Mesenchymal stem cell (in vitro differentiated cells and primary cell): ENCODE measurements at regions not wholly inside any gene's neighbourhood (a gene's known extent, or its start where the extent isn't known, plus 50 kb on each side); places are given as distances from the start of the nearest gene placed in this dataset.

Source experiments
- DNase-seq: peaks from one replicate; pipeline ENCODE4 v3.0.0-alpha.2; 2013
- H2AFZ ChIP-seq: one replicate; pipeline ENCODE4 v1.6.1; 2013; ENCODE audit warnings: low read depth, mild to moderate bottlenecking, control low read depth, inconsistent platforms, low read length, moderate library complexity
- H2AK5ac ChIP-seq: 2 replicates; pipeline ENCODE4 v1.6.1; 2013; ENCODE audit warnings: low read length, moderate library complexity, mild to moderate bottlenecking, inconsistent platforms; ENCODE audit not compliant: severe bottlenecking
- H2BK120ac ChIP-seq: one replicate; pipeline ENCODE4 v1.6.1; 2013; ENCODE audit warnings: low read depth, mild to moderate bottlenecking, inconsistent platforms, low read length, moderate library complexity
- H2BK12ac ChIP-seq, 2 experiments: one replicate each; pipeline ENCODE4 v1.6.1; 2013; ENCODE audit warnings: inconsistent platforms in 2 of 2, low read length in 2 of 2, mild to moderate bottlenecking in 2 of 2, moderate library complexity in 2 of 2, control low read depth in 1 of 2
- H2BK15ac ChIP-seq: one replicate; pipeline ENCODE4 v1.6.1; 2013; ENCODE audit warnings: mild to moderate bottlenecking, low read depth, inconsistent platforms; ENCODE audit not compliant: poor library complexity, severe bottlenecking
- H2BK5ac ChIP-seq: 2 replicates; pipeline ENCODE4 v1.6.1; 2013; ENCODE audit warnings: low read depth, mild to moderate bottlenecking, low read length, control low read depth, inconsistent platforms; ENCODE audit not compliant: poor library complexity, severe bottlenecking
- H3K14ac ChIP-seq, 2 experiments: one replicate each; pipeline ENCODE4 v1.6.1; 2013; ENCODE audit warnings: inconsistent platforms in 2 of 2, low read length in 2 of 2, control low read depth in 1 of 2, mild to moderate bottlenecking in 1 of 2, moderate library complexity in 1 of 2
- H3K18ac ChIP-seq, 2 experiments: one replicate each; pipeline ENCODE4 v1.6.1; 2013; ENCODE audit warnings: inconsistent platforms in 2 of 2, low read length in 2 of 2, control low read depth in 1 of 2, low read depth in 1 of 2, mild to moderate bottlenecking in 1 of 2
- H3K23ac ChIP-seq, 2 experiments: one replicate each; pipeline ENCODE4 v1.6.1; 2013; ENCODE audit warnings: inconsistent platforms in 2 of 2, low read length in 2 of 2, mild to moderate bottlenecking in 2 of 2, moderate library complexity in 2 of 2, control low read depth in 1 of 2
- H3K27ac ChIP-seq: 2 replicates; pipeline ENCODE4 v1.5.1; 2013; ENCODE audit warnings: mild to moderate bottlenecking, moderate library complexity, low read length, control low read depth, inconsistent platforms; ENCODE audit not compliant: poor library complexity, severe bottlenecking
- H3K27me3 ChIP-seq, 2 experiments: 2 replicates each; pipeline versions ENCODE4 v1.6.1 to v1.7.0; 2013; ENCODE audit warnings: low read length in 2 of 2, mild to moderate bottlenecking in 2 of 2, moderate library complexity in 2 of 2, control low read depth in 1 of 2, inconsistent platforms in 1 of 2; ENCODE audit not compliant: control insufficient read depth in 1 of 2, insufficient read depth in 1 of 2
- H3K36me3 ChIP-seq, 2 experiments: 2 replicates each; pipeline versions ENCODE4 v1.6.1 to v1.7.0; 2013; ENCODE audit warnings: low read length in 2 of 2, control low read depth in 1 of 2, inconsistent platforms in 1 of 2, low read depth in 1 of 2, mild to moderate bottlenecking in 1 of 2; ENCODE audit not compliant: insufficient read depth in 2 of 2, control insufficient read depth in 1 of 2
- H3K4ac ChIP-seq, 2 experiments: one replicate each; pipeline ENCODE4 v1.6.1; 2013; ENCODE audit warnings: inconsistent platforms in 2 of 2, low read length in 2 of 2, mild to moderate bottlenecking in 2 of 2, moderate library complexity in 2 of 2, control low read depth in 1 of 2, low read depth in 1 of 2
- H3K4me1 ChIP-seq: 2 replicates; pipeline ENCODE4 v1.6.1; 2013; ENCODE audit warnings: low read depth, low read length, control low read depth; ENCODE audit not compliant: control insufficient read depth, insufficient read depth
- H3K4me2 ChIP-seq: 2 replicates; pipeline ENCODE4 v1.6.1; 2013; ENCODE audit warnings: low read length, mild to moderate bottlenecking, inconsistent platforms; ENCODE audit not compliant: poor library complexity, severe bottlenecking
- H3K4me3 ChIP-seq, 2 experiments: 2 replicates each; pipeline versions ENCODE4 v1.5.1 to v1.7.0; 2013; ENCODE audit warnings: low read length in 2 of 2, mild to moderate bottlenecking in 2 of 2, control low read depth in 1 of 2, low read depth in 1 of 2; ENCODE audit not compliant: insufficient read depth in 1 of 2
- H3K79me1 ChIP-seq: replicated peaks from 2 replicates; pipeline ENCODE4 v1.6.1; 2013; ENCODE audit warnings: mild to moderate bottlenecking, control low read depth, low read length, inconsistent platforms; ENCODE audit not compliant: poor library complexity, severe bottlenecking
- H3K9ac ChIP-seq: 2 replicates; pipeline ENCODE4 v1.7.0; 2013; ENCODE audit warnings: mild to moderate bottlenecking, low read length, moderate library complexity
- H3K9me3 ChIP-seq: 2 replicates; pipeline ENCODE4 v1.7.0; 2013; ENCODE audit warnings: mild to moderate bottlenecking, low read length; ENCODE audit not compliant: control insufficient read depth
- H4K8ac ChIP-seq: one replicate; pipeline ENCODE4 v1.6.1; 2013; ENCODE audit warnings: inconsistent platforms, mild to moderate bottlenecking, low read length, moderate library complexity
- H4K91ac ChIP-seq: one replicate; pipeline ENCODE4 v1.6.1; 2013; ENCODE audit warnings: mild to moderate bottlenecking, low read length, inconsistent platforms
- WGBS: methylation state at CpG from one replicate; pipeline ENCODE4 v1.1.7; 2013; ENCODE audit warnings: mixed read lengths; 5-methylcytosine and 5-hydroxymethylcytosine counted together

DNA sequence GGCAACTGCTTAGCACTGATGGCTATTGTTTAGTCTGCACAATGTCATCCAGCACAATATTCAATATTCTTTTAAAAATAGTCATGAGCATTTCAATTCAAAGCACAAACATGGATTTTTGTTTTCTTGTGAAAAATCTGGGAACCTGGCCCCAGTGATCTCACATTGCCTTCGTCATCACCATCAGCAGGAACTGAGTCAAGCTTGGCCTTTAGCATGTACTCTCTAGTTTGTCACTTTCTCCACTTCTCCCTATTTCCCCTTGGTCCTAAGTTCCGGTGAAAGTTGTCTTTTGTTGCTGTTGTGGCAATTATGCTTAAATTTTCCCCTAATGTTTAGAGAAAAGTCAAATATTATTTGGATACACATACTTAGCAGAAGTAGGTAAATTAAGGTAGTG lies 252.9 kb upstream of the SORCS1 start:
- Histone ChIP-seq H2AK5ac (no peak overlapping the region), H3K27ac (no peak overlapping the region), H4K8ac (no peak overlapping the region), H3K4me3 (no peak overlapping the region), H2BK5ac (no peak overlapping the region), H2BK15ac (no peak overlapping the region), H3K4me2 (no peak overlapping the region), H2AFZ (no peak overlapping the region), H3K9me3 (no peaks in the 10 kb centered on the region), H2BK120ac (no peak overlapping the region), H3K79me1 (no peaks in the 10 kb centered on the region), H3K4ac (no peak overlapping the region), H3K4me1 (no peaks in the 10 kb centered on the region), H3K18ac (peak overlapping the region in 1 of 2 experiments; percentile 8), H2BK12ac (no peak overlapping the region), H3K36me3 (no peaks in the 10 kb centered on the region), H3K14ac (no peak overlapping the region), H3K27me3 (no peaks in the 10 kb centered on the region), H3K23ac (no peak overlapping the region), H4K91ac (no peak overlapping the region), H3K9ac (no peak overlapping the region)
- 85% methylated on average over 1 of the region's 2 CpGs for WGBS
- no peak for DNase-seq

DNA sequence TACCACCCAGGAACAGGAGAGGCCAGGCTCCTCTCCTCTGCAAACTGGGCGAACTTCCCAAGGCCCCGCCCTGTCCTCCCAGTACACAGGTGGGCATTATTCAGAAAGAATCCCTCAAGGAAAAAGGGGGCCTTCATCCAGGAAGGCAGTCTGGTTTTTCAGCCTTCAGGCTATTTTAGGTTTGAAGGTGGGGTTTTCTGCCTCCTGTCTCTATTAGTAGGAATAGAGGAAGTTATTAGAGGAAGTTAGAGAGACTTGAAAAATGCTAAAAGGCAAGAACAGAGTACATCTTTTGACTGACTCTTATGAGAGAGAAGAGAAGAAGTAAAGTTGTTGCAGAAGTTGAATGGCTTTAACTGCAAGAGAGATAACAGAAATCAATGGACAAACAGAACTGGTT lies 250.9 kb upstream of the SORCS1 start:
- no peak overlapping the region for H3K4me2 ChIP-seq

DNA sequence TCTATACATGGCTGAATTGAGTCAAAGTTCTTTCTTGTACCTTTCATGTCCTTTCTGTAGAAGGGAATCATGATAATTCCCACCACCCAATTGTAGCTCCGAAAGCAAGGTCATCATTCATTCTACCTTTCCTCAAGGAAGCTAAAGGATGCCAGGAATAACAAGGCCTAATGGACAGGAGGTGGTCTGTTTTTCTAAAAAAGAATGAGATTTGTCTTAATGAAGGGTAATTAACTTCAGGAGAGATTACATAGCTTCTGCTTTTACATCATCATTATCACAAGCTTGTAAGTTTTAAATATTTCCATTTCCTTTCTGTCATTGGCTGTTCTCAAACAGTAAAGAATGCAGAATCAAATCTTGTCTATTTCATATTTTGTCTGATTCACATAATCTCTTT lies 249.5 kb upstream of the SORCS1 start:
- no peak overlapping the region for H2AFZ ChIP-seq
- H3K27me3 ChIP-seq, result no peaks in the 10 kb centered on the region
- no peak for DNase-seq
- no peak overlapping the region for H2AK5ac ChIP-seq
- H3K36me3 ChIP-seq, result no peaks in the 10 kb centered on the region
- no peak overlapping the region for H2BK12ac ChIP-seq
- H3K4me3 ChIP-seq, result no peak overlapping the region
- no peak overlapping the region for H2BK120ac ChIP-seq
- no peaks in the 10 kb centered on the region for H3K9me3 ChIP-seq
- no peaks in the 10 kb centered on the region for H3K4me1 ChIP-seq
- no CpG with 5 or more reads among the region's 1 CpG for WGBS
- no peak overlapping the region for H3K27ac ChIP-seq
- no peak overlapping the region for H3K4me2 ChIP-seq
- no peak overlapping the region for H3K4ac ChIP-seq
- no peak overlapping the region for H2BK5ac ChIP-seq
- H3K79me1 ChIP-seq, result no peaks in the 10 kb centered on the region
- H2BK15ac ChIP-seq, result no peak overlapping the region
- no peak overlapping the region for H3K18ac ChIP-seq
- H4K91ac ChIP-seq, result no peak overlapping the region
- no peak overlapping the region for H3K9ac ChIP-seq
- no peak overlapping the region for H3K14ac ChIP-seq
- no peak overlapping the region for H3K23ac ChIP-seq
- no peak overlapping the region for H4K8ac ChIP-seq

More for the DNA sequence above, 250.9 kb upstream of the SORCS1 start:
- H3K27ac ChIP-seq, result no peak overlapping the region
- no peak overlapping the region for H3K14ac ChIP-seq
- H3K4ac ChIP-seq, result no peak overlapping the region
- no peaks in the 10 kb centered on the region for H3K27me3 ChIP-seq
- no peak overlapping the region for H2BK5ac ChIP-seq
- H3K4me1 ChIP-seq, result no peaks in the 10 kb centered on the region
- WGBS, result 100% methylated on average over 2 of the region's 2 CpGs
- H2BK120ac ChIP-seq, result no peak overlapping the region
- H3K36me3 ChIP-seq, result no peaks in the 10 kb centered on the region
- H2BK15ac ChIP-seq, result no peak overlapping the region
- no peak overlapping the region for H4K8ac ChIP-seq
- H4K91ac ChIP-seq, result no peak overlapping the region
- H3K9me3 ChIP-seq, result no peaks in the 10 kb centered on the region
- no peak overlapping the region for H2AK5ac ChIP-seq
- no peak overlapping the region for H3K18ac ChIP-seq
- H3K23ac ChIP-seq, result no peak overlapping the region
- H2BK12ac ChIP-seq, result no peak overlapping the region
- DNase-seq, result no peak
- no peak overlapping the region for H2AFZ ChIP-seq
- H3K79me1 ChIP-seq, result no peaks in the 10 kb centered on the region
- H3K4me3 ChIP-seq, result no peak overlapping the region
- no peak overlapping the region for H3K9ac ChIP-seq

DNA sequence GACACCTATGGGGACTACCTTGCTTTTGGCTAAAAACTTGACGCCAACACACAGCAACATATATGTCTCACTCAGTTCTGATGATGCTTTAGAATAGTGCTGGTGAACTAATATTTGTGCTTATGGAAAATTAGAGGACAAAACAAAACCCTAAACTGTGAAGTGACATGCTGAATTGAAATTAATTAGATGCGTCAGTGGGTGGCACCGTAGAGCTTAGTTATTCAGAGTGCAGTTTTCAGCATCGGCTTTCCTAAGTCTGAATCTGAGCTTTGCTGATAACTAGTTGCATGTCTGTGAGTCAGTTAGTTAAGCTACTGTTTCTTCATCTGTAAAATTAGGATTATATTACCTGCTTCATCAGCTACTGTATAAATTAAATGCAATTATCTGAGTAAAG lies 245.0 kb upstream of the SORCS1 start:
- Histone ChIP-seq H3K4me2 (no peak overlapping the region), H3K9me3 (no peaks in the 10 kb centered on the region), H3K27ac (no peak overlapping the region), H3K79me1 (no peaks in the 10 kb centered on the region), H3K27me3 (no peaks in the 10 kb centered on the region), H3K4ac (no peak overlapping the region), H3K23ac (no peak overlapping the region), H3K18ac (no peak overlapping the region), H2BK5ac (no peak overlapping the region), H4K8ac (no peak overlapping the region), H4K91ac (no peak overlapping the region), H2BK120ac (no peak overlapping the region), H3K4me1 (no peaks in the 10 kb centered on the region), H3K36me3 (no peaks in the 10 kb centered on the region), H2BK15ac (no peak overlapping the region), H3K4me3 (no peak overlapping the region), H3K14ac (no peak overlapping the region), H2AK5ac (no peak overlapping the region), H2AFZ (no peak overlapping the region), H3K9ac (no peak overlapping the region), H2BK12ac (no peak overlapping the region)
- WGBS, result 68% methylated on average over 4 of the region's 4 CpGs
- peak; percentile 37 for DNase-seq
